ENCODE measurements at regions not wholly inside any gene's neighbourhood (a gene's known extent, or its start where the extent isn't known, plus 50 kb on each side); places are given as distances from the start of the nearest gene placed in this dataset.

DNA sequence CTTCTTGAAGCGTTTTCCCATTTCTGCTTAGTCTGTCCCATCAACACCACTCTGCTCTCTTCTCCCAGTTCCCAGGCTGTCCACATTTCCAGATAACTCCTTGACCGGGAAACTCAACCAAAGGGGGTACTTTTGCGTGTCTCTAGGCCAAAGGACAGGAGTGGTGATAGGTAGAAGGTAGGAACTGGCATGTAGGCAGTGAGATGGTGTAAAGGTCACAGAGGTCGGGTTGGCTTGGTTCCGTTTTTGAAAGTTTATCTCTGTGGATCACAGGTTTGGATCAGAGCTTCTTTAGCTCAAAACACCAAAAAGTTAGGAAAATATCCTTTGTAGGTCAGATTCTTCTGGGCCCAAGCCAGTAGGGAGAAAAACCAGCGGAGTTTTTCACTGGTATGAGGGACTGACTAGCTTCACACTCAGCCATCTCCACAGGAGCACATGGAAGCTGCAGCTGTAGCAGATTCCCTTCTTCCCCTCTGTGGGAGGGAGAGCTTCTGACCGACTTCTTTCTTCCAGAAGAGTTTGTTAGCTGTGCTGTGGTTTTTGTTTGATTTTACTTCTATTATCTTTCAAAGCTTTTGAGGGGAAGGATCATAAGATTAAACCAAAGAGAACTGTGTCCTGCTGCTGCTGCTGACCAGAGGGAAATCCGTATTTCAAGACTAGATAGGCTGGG, 98.4 kb upstream of the DMRT1 start:
- Histone ChIP-seq H3K4me1 (ENCODE audit: control insufficient read depth in 3 of 3, insufficient read depth in 3 of 3, low read length in 3 of 3) (peaks cover 28 to 50% (median 32%) of the 10 kb centered on the region in 3 donors), H3K27ac (ENCODE audit: low read depth, low read length) (peak overlapping the region; percentile 59), H3K4me3 (ENCODE audit: low read length in 3 of 3) (no peak overlapping the region), H3K9me3 (ENCODE audit: control insufficient read depth in 3 of 3, low read length in 3 of 3) (no peaks in the 10 kb centered on the region), H3K27me3 (ENCODE audit: control insufficient read depth in 3 of 3, insufficient read depth in 3 of 3, low read length in 3 of 3) (no peaks in the 10 kb centered on the region), H3K36me3 (ENCODE audit: control insufficient read depth in 3 of 3, insufficient read depth in 3 of 3, low read length in 3 of 3) (peaks cover 31 to 55% (median 45%) of the 10 kb centered on the region in 3 donors), H3K9ac (ENCODE audit: low read depth in 1 of 3, low read length in 3 of 3) (no peak overlapping the region)

- Histone ChIP-seq H3K36me3 (ENCODE audit: control insufficient read depth in 3 of 3, insufficient read depth in 3 of 3, low read length in 3 of 3) (peaks cover 31 to 48% (median 36%) of the 10 kb centered on the region in 3 donors), H3K4me1 (ENCODE audit: control insufficient read depth in 3 of 3, insufficient read depth in 3 of 3, low read length in 3 of 3) (peaks cover 21 to 41% (median 23%) of the 10 kb centered on the region in 3 donors), H3K27ac (ENCODE audit: low read depth, low read length) (peak overlapping the region; percentile 59), H3K9me3 (ENCODE audit: control insufficient read depth in 3 of 3, low read length in 3 of 3) (no peaks in the 10 kb centered on the region), H3K27me3 (ENCODE audit: control insufficient read depth in 3 of 3, insufficient read depth in 3 of 3, low read length in 3 of 3) (no peaks in the 10 kb centered on the region), H3K9ac (ENCODE audit: low read depth in 1 of 3, low read length in 3 of 3) (no peak overlapping the region), H3K4me3 (ENCODE audit: low read length in 3 of 3) (peak overlapping the region in 1 of 3 donors; percentile 25)
Observed at GRCh38 chr9:744046-744712, 97.3 kb upstream of the DMRT1 start.

- H3K36me3 ChIP-seq (ENCODE audit: control insufficient read depth in 3 of 3, insufficient read depth in 3 of 3, low read length in 3 of 3) = peaks cover 31 to 46% (median 33%) of the 10 kb centered on the region in 3 donors
- peak overlapping the region in 1 of 3 donors; percentile 31 for H3K4me3 ChIP-seq (ENCODE audit: low read length in 3 of 3)
- H3K9me3 ChIP-seq (ENCODE audit: control insufficient read depth in 3 of 3, low read length in 3 of 3) = no peaks in the 10 kb centered on the region
- H3K27ac ChIP-seq (ENCODE audit: low read depth, low read length) = peak overlapping the region; percentile 59
- peak overlapping the region in 2 of 3 donors; percentile 34 to 35 for H3K9ac ChIP-seq (ENCODE audit: low read depth in 1 of 3, low read length in 3 of 3)
- peaks cover 21 to 44% (median 26%) of the 10 kb centered on the region in 3 donors for H3K4me1 ChIP-seq (ENCODE audit: control insufficient read depth in 3 of 3, insufficient read depth in 3 of 3, low read length in 3 of 3)
- no peaks in the 10 kb centered on the region for H3K27me3 ChIP-seq (ENCODE audit: control insufficient read depth in 3 of 3, insufficient read depth in 3 of 3, low read length in 3 of 3)
Observed at GRCh38 chr9:744790-745484, 96.6 kb upstream of the DMRT1 start.

DNA sequence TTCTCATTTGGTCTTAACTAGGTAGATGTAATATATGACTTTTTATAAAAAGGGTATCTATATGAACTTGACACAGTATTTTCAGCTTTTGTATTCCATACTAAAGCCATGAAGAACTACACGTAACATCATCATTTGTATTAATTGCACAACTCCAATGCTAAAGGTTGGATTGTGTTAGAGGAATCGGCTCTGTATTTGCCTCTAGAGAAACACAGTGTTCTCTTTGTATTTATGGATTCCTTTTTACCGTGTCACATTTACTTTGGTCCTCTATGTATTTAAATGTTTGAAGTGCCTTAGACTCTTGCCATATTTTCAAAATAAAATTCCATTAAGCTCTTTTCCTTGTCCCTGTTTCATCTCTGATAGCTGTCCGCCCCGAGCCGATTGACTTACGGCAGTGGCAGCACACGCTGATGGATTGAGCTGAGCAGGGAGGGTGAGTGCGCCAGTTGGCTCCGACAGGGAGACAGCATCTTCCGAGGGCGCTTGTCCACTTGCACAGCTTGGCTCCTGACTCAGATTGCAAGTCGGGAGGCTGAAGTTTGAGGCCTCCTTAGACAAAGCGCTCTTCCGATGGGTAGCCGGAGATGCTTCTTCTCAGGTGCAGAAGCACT, 95.6 kb upstream of the DMRT1 start:
- Histone ChIP-seq H3K4me3 (ENCODE audit: low read length in 3 of 3) (no peak overlapping the region), H3K27ac (ENCODE audit: low read depth, low read length) (peak overlapping the region; percentile 59), H3K9ac (ENCODE audit: low read depth in 1 of 3, low read length in 3 of 3) (no peak overlapping the region), H3K9me3 (ENCODE audit: control insufficient read depth in 3 of 3, low read length in 3 of 3) (no peaks in the 10 kb centered on the region), H3K4me1 (ENCODE audit: control insufficient read depth in 3 of 3, insufficient read depth in 3 of 3, low read length in 3 of 3) (peaks cover 27 to 51% (median 35%) of the 10 kb centered on the region in 3 donors), H3K36me3 (ENCODE audit: control insufficient read depth in 3 of 3, insufficient read depth in 3 of 3, low read length in 3 of 3) (peaks cover 23 to 38% (median 24%) of the 10 kb centered on the region in 3 donors), H3K27me3 (ENCODE audit: control insufficient read depth in 3 of 3, insufficient read depth in 3 of 3, low read length in 3 of 3) (no peaks in the 10 kb centered on the region)

DNA sequence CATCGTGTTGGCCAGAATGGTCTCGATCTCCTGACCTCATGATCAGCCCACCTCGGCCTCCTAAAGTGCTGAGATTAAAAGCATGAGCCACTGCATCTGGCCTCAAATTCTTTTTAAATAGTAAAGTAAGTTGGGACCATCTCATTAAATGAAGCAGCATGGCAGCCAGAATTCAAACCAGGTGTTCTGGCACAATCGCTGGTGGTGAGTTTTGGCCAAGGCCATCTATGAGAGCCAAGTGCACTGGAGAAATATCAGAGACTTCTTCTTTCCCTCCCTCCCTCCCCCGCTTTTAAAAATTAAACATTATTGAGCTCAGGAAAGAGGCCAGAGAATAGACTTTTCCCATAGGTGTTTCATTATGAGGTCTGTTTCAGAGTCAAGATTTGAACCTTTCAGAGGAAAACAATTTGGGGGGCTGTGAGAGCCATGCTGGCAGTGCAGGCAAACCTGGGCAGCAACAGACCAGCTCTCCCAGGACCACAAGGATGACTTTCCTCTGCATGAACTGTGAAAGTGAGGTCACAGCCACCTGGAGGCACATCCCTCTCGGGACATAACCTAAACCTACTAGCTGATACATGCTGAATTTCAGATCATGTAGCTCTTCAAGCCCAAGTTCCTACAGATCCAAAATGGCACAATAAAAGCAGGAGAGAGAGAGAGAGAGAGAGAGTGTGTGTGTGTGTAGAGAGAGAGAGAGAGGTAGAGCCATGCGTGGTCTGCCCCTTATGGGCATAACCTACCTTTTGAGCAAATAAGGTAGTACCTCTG, 94.6 kb upstream of the DMRT1 start:
- H3K4me1 ChIP-seq (ENCODE audit: control insufficient read depth in 3 of 3, insufficient read depth in 3 of 3, low read length in 3 of 3) = peaks cover 35 to 59% (median 45%) of the 10 kb centered on the region in 3 donors
- H3K27ac ChIP-seq (ENCODE audit: low read depth, low read length) = no peak overlapping the region

GRCh38 chr9:747567-747966, 93.9 kb upstream of the DMRT1 start:
- peaks cover 11 to 24% (median 12%) of the 10 kb centered on the region in 3 donors for H3K36me3 ChIP-seq (ENCODE audit: control insufficient read depth in 3 of 3, insufficient read depth in 3 of 3, low read length in 3 of 3)
- H3K4me3 ChIP-seq (ENCODE audit: low read length in 3 of 3) = no peak overlapping the region
- H3K27me3 ChIP-seq (ENCODE audit: control insufficient read depth in 3 of 3, insufficient read depth in 3 of 3, low read length in 3 of 3) = no peaks in the 10 kb centered on the region
- H3K27ac ChIP-seq (ENCODE audit: low read depth, low read length) = no peak overlapping the region
- no peak overlapping the region for H3K9ac ChIP-seq (ENCODE audit: low read depth in 1 of 3, low read length in 3 of 3)
- H3K9me3 ChIP-seq (ENCODE audit: control insufficient read depth in 3 of 3, low read length in 3 of 3) = no peaks in the 10 kb centered on the region
- peaks cover 36 to 61% (median 45%) of the 10 kb centered on the region in 3 donors for H3K4me1 ChIP-seq (ENCODE audit: control insufficient read depth in 3 of 3, insufficient read depth in 3 of 3, low read length in 3 of 3)

More for the DNA sequence above, 94.6 kb upstream of the DMRT1 start:
- Histone ChIP-seq H3K27me3 (ENCODE audit: control insufficient read depth in 3 of 3, insufficient read depth in 3 of 3, low read length in 3 of 3) (no peaks in the 10 kb centered on the region), H3K9me3 (ENCODE audit: control insufficient read depth in 3 of 3, low read length in 3 of 3) (no peaks in the 10 kb centered on the region), H3K9ac (ENCODE audit: low read depth in 1 of 3, low read length in 3 of 3) (no peak overlapping the region), H3K36me3 (ENCODE audit: control insufficient read depth in 3 of 3, insufficient read depth in 3 of 3, low read length in 3 of 3) (peaks cover 18 to 31% (median 19%) of the 10 kb centered on the region in 3 donors), H3K4me3 (ENCODE audit: low read length in 3 of 3) (no peak overlapping the region)

DNA sequence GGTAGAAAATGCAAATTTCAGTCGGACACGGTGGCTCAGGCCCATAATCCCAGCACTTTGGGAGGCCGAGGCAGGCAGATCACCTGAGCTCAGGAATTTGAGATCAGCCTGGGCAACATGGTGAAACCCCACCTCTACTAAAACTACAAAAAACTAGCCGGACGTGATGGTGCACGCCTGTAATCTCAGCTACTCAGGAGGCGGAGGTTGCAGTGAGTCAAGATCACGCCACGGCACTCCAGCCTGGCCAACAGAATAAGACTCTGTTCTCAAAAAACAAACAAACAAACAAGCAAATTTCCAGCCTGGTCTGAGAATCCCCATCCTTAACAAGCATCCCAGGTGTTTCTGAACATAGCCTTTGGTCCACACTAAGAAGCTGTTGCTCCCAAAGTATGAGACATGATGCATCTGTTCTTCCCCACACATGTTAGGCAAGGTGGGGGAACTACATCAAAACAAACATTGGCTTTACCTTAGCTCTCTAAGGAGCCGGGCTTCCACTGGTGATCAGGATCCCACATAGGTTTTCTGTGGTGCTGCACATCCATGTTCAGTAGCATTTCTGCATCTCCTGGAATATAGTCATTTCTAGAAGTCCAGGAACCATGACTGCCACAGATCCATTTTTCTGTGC, 92.5 kb upstream of the DMRT1 start:
- H3K27ac ChIP-seq (ENCODE audit: low read depth, low read length) = no peak overlapping the region
- peaks cover 0 to 11% (median 4%) of the 10 kb centered on the region in 3 donors for H3K36me3 ChIP-seq (ENCODE audit: control insufficient read depth in 3 of 3, insufficient read depth in 3 of 3, low read length in 3 of 3)
- H3K4me3 ChIP-seq (ENCODE audit: low read length in 3 of 3) = no peak overlapping the region
- H3K9me3 ChIP-seq (ENCODE audit: control insufficient read depth in 3 of 3, low read length in 3 of 3) = no peaks in the 10 kb centered on the region
- H3K9ac ChIP-seq (ENCODE audit: low read depth in 1 of 3, low read length in 3 of 3) = no peak overlapping the region
- peaks cover 36 to 51% (median 42%) of the 10 kb centered on the region in 3 donors for H3K4me1 ChIP-seq (ENCODE audit: control insufficient read depth in 3 of 3, insufficient read depth in 3 of 3, low read length in 3 of 3)
- H3K27me3 ChIP-seq (ENCODE audit: control insufficient read depth in 3 of 3, insufficient read depth in 3 of 3, low read length in 3 of 3) = no peaks in the 10 kb centered on the region

- peaks cover 29 to 43% (median 34%) of the 10 kb centered on the region in 3 donors for H3K4me1 ChIP-seq (ENCODE audit: control insufficient read depth in 3 of 3, insufficient read depth in 3 of 3, low read length in 3 of 3)
- no peak overlapping the region for H3K4me3 ChIP-seq (ENCODE audit: low read length in 3 of 3)
- H3K27me3 ChIP-seq (ENCODE audit: control insufficient read depth in 3 of 3, insufficient read depth in 3 of 3, low read length in 3 of 3) = no peaks in the 10 kb centered on the region
- H3K27ac ChIP-seq (ENCODE audit: low read depth, low read length) = no peak overlapping the region
- H3K36me3 ChIP-seq (ENCODE audit: control insufficient read depth in 3 of 3, insufficient read depth in 3 of 3, low read length in 3 of 3) = peaks cover 0 to 7% (median 4%) of the 10 kb centered on the region in 3 donors
- no peaks in the 10 kb centered on the region for H3K9me3 ChIP-seq (ENCODE audit: control insufficient read depth in 3 of 3, low read length in 3 of 3)
- H3K9ac ChIP-seq (ENCODE audit: low read depth in 1 of 3, low read length in 3 of 3) = no peak overlapping the region
Observed at GRCh38 chr9:749716-750115, 91.8 kb upstream of the DMRT1 start.
